KOPT-K1 (cell line): ENCODE measurements at regions not wholly inside any gene's neighbourhood (a gene's known extent, or its start where the extent isn't known, plus 50 kb on each side); places are given as distances from the start of the nearest gene placed in this dataset.
"Not testable (repeated sequence)": the region's sequence is repeated elsewhere in the genome, so short reads cannot be mapped to it uniquely, and the experiment has no call there.

Source experiments
- H3K27ac ChIP-seq: fragments of 200-600 bp; sonication (generic); 2 replicates; pipeline ENCODE4 v1.5.1; 2016; ENCODE audit warnings: antibody characterized with exemption, mild to moderate bottlenecking, low read depth, low read length; ENCODE audit not compliant: poor library complexity, severe bottlenecking
- H3K36me3 ChIP-seq: fragments of 200-600 bp; sonication (generic); 2 replicates; pipeline ENCODE4 v1.5.1; 2017; ENCODE audit warnings: antibody characterized with exemption, mild to moderate bottlenecking, low read length, moderate library complexity; ENCODE audit not compliant: insufficient read depth
- H3K9me3 ChIP-seq: fragments of 200-600 bp; sonication (generic); 2 replicates; pipeline ENCODE4 v1.5.1; 2017; ENCODE audit warnings: antibody characterized with exemption, low read length, mild to moderate bottlenecking; ENCODE audit not compliant: insufficient read depth, poor library complexity, severe bottlenecking

DNA sequence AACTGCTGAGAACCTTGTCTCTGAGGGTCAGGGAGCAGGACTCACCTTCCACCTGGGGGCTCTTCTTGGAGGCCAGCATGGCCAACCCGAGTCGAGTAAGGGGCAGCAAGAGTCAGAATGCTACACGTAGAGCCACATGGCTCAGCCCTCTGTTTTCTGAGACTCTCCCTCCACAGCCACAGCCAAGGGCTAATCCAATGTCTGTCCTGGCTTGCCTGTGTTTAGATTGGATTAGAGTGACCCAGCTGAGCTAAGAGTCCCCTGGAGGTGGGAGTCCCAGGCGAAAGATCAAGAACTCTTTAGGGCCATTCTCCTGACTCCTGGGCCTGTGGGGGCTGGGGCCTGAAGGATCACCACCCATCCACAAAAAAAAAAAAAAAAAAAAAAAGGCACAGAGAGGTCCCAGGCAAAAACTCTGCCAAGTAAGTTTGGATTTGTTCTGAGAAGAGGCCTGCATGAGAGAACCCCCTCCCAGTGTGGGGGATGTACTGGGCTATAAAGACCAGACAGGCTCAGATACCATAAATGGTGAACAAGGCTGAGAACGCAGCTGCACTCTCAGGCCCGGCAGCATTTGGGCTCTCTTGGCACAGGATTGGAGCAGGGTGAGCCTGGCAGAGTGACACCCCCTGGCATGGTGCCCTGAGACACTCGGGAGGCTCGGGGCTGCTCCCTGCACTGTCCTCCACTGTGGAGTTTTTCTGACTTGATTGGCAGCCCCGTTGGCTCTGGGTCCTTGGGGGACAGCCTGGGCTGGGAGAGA is 88.0 kb upstream of the OSBPL11 start:
- H3K36me3 ChIP-seq: no peaks in the 10 kb centered on the region
- H3K9me3 ChIP-seq: no peaks in the 10 kb centered on the region
- no peak overlapping the region for H3K27ac ChIP-seq

DNA sequence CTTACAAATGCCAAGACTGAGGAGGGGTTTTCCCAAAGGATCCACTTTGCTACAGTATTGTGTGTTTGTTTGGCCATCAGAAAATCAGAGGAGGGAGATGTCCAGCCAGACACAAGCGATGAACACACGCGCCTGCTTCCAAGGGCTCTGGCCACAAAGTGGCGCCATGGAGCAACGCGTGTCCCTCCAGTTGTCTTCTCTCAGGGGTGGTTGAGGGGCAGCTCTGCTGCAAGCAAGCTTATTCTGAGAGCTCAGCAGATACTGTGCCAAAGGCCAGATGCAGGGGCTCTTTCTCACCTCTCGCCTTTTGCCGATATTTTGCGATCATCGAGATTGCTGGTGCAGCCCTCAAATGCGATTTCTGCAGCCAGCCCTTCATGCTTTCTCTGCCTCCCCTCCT is 88.9 kb upstream of the OSBPL11 start:
- H3K27ac ChIP-seq: no peak overlapping the region
- no peaks in the 10 kb centered on the region for H3K9me3 ChIP-seq
- no peaks in the 10 kb centered on the region for H3K36me3 ChIP-seq

DNA sequence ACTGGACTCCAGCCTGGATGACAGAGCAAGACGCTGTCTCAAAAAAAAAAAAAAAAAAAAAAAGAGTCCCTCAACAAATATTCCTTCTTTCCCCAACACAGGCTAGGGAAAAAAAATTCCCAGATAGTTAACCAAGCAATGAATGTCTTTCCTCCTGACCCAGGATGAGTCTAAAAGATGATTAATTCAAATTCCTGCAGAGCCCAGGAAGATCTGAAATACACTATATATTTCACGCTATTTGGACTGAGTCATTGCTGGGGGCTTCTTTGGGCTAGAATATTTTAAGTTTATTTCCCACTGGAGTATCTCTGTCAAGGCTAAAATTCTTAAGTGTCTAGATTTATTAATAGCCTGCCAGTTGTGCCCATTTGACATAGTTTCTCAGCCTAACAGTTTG is 90.4 kb upstream of the OSBPL11 start:
- not testable (repeated sequence) for H3K9me3 ChIP-seq, H3K36me3 ChIP-seq, H3K27ac ChIP-seq

DNA sequence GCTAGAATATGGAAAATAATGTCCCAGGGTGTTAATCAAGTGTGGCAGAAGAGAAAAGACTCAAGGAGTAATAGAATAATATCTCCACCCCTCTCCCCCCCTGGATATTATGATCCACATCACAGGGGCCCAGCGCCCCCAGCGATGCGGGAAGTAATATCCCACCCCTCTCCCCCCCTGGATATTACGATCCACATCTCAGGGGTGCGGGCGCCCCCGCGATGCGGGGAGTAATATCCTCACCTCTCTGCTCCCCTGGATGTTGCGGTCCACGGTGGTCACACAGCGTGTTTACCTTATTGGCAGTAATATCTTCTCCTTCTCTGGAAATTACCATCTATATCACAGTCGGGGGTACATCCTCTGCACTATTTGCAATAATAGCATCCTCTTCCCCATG is 97.1 kb upstream of the OSBPL11 start:
- Histone ChIP-seq H3K36me3 (no peaks in the 10 kb centered on the region), H3K9me3 (no peaks in the 10 kb centered on the region), H3K27ac (no peak overlapping the region)

DNA sequence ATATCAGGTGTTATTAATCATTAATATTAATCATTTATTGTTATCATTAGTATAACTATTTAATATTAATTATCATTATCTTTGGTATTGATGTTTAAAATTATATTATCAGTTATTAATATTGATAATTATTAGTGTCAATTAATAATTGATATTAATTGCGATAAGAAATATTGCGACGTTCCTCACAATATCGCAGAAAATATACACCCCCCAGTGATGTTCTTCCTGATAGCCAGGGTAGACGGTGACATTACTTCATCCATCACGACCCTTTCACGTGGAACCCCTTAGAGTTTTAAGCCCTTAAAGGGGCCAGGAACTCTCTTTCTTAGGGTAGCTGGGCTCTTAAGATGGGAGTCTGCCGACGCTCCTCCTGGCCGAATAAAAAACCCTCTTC is 98.6 kb upstream of the OSBPL11 start:
- Histone ChIP-seq H3K27ac (no peak overlapping the region), H3K9me3 (no peaks in the 10 kb centered on the region), H3K36me3 (no peaks in the 10 kb centered on the region)

DNA sequence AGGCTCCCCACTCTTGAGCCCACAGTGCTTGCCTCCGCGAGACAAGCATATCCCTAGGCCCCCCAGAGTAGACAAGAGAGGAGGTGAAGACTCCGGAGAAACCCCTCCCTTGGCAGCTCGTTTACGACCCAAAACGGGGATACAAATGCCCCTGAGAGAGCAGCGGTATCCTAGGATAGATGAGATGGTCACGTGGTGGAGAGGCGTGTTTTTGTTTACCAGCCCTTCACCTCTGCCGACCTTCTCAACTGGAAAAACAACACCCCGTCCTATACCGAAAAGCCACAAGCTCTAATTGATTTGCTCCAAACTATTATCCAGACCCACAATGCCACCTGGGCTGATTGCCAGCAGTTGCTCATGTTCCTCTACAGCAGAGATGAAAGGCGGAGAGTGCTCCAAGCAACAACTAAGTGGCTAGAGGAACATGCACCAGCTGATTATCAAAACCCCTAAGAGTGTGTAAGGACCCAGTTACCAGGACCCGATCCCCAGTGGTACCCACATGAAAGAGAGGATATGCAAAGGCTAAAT is 99.5 kb upstream of the OSBPL11 start:
- Histone ChIP-seq H3K36me3 (no peaks in the 10 kb centered on the region), H3K9me3 (no peaks in the 10 kb centered on the region), H3K27ac (no peak overlapping the region)

DNA sequence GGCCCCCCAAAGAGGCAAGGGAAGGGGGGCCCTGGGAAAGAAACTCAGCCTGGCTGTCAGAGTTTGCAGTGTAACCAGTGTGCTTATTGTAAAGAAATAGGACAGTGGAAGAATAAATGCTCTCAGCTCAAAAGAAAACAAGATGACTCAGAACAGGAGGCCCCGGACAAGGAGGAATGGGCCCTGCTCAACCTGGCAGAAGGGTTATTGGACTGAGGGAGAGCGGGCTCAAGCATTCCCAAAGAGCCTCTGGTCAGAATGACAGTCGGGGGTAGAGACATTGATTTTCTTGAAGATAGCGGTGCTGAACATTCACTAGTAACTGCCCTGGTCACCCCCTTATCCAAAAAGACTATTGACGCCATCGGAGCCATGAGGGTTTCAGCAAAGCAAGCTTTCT is 100.4 kb upstream of the OSBPL11 start:
- no peaks in the 10 kb centered on the region for H3K36me3 ChIP-seq
- no peak overlapping the region for H3K27ac ChIP-seq
- H3K9me3 ChIP-seq: no peaks in the 10 kb centered on the region

DNA sequence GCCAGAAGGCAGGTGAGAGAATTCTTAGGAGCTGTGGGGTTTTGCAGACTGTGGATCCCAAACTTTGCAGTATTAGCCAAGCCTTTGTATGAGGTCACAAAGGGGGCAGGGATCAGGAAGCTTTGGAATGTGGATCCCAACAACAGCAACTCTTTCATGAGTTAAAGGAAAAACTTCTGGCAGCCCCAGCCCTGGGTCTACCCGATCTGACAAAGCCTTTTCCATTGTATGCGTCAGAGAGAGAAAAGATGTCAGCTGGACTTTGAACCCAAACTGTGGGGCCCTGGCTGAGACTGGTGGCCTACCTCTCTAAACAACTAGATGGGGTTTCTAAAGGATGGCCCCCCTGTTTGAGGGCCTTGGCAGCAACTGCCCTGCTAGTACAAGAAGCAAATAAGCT is 101.8 kb upstream of the OSBPL11 start:
- not testable (repeated sequence) for H3K27ac ChIP-seq, H3K36me3 ChIP-seq, H3K9me3 ChIP-seq

DNA sequence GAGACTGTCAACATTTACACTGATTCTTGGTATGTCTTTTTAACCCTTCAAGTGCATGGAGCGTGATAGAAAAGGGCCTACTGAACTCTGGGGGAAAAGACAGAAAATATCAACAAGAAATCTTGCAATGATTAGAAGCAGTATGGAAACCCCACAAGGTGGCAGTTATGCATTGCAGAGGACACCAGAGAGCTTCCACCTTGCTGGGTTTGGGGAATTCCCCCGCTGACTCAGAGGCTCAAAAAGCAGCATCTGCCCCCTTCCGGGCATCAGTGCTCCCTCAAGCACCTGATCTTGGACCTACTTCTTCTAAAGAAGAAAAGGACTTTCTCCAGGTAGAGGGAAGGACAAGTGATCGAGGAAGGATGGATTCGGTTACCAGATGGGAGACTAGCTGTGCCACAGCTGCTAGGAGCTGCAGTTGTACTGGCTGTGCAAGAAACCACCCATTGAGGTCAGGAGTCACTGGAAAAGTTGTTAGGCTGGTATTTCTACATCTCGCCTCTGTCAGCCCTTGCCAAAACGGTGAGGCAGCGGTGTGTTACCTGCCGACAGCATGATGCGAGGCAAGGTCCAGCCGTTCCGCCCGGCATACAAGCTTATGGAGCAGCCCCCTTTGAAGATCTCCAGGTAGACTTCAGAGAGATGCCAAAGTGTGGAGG is 102.8 kb upstream of the OSBPL11 start:
- H3K27ac ChIP-seq, H3K9me3 ChIP-seq, H3K36me3 ChIP-seq: not testable (repeated sequence)

DNA sequence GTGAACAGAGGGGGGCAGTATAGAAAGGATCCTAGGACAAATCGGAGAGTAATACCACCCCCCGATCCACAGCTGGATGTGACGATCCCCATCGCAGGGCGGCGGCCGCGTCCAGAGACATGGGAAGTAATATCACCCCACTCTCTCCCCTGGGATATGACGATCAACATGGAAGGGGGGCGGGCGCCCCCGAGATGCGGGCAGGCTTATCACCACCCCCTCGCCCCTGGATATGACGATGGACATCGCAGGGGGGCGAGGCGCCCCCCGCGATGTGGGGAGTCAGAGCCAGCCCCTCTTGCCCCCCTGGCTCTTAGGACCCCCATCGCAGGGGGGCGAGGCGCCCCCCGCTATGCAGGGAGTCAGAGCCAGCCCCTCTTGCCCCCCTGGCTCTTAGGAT is 120.4 kb upstream of the OSBPL11 start:
- Histone ChIP-seq H3K27ac (no peak overlapping the region), H3K9me3 (no peaks in the 10 kb centered on the region), H3K36me3 (no peaks in the 10 kb centered on the region)

DNA sequence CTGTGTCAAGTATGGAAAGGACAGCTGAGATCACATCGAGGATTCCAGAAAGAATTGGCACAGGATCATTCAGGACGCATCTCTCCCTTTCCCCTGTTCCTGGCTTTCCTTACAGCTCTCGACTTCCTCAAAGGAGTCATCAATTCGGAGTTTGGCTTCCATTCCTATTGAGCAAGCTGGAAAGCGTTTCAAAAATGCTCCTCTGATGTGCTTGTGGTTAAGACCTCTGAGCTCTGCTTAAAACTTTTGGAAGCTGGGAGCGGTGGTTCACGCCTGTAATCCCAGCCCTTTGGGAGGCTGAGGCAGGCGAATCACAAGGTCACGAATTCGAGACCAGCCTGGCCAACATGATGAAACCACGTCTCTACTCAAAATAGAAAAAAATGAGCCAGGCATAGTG is 136.9 kb upstream of the OSBPL11 start:
- not testable (repeated sequence) for H3K36me3 ChIP-seq, H3K27ac ChIP-seq, H3K9me3 ChIP-seq

DNA sequence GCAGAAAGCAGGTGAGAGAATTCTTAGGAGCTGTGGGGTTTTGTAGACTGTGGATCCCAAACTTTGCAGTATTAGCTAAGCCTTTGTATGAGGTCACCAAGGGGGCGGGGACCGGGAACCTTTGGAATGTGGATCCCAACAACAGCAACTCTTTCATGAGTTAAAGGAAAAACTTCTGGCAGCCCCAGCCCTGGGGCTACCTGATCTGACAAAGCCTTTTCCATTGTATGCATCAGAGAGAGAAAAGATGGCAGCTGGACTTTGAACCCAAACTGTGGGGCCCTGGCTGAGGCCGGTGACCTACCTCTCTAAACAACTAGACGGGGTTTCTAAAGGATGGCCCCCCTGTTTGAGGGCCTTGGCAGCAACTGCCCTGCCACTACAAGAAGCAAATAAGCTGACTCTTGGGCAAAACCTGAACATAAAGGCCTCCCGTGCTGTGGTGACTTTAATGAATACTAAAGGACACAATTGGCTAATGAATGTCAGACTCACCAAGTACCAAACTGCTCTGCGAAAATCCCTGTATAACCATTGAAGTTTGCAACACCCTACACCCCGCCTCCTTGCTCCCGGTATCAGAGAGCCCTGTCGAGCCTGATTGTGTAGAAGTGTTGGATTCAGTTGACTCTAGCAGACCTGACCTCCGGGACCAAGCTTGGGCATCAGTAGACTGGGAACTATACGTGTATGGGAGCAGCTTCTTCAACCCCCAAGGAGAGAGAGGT is 146.9 kb upstream of the OSBPL11 start:
- not testable (repeated sequence) for H3K27ac ChIP-seq, H3K9me3 ChIP-seq

DNA sequence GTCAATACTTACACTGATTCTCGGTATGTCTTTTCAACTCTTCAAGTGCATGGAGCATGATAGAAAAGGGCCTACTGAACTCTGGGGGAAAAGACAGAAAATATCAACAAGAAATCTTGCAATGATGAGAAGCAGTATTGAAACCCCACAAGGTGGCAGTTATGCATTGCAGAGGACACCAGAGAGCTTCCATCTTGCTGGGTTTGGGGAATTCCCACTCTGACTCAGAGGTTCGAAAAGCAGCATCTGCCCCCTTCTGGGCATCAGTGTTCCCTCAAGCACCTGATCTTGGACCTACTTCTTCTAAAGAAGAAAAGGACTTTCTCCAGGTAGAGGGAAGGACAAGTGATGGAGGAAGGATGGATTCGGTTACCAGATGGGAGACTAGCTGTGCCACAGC is 147.5 kb upstream of the OSBPL11 start:
- not testable (repeated sequence) for H3K9me3 ChIP-seq, H3K27ac ChIP-seq, H3K36me3 ChIP-seq

More for the DNA sequence above, 146.9 kb upstream of the OSBPL11 start:
- H3K36me3 ChIP-seq: not testable (repeated sequence)

DNA sequence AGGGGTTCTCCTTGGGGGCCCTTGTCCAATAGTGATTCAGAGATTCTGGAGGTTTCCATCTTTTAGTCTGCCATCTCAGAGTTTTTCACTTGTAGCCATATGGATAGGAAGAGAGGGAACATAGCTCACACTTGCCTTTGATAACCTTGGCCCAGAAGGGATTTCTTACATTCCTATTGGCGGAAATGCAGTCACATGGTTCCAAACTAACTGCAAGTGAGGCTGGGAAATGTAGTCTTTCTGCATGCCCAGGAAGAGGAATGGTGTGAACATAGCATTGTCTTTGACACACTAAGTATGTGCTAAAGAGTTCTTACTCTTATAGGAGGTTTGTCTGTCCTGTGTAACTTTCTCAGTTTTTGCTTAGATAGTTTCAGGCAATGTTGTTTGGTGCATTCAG is 161.8 kb upstream of the OSBPL11 start:
- not testable (repeated sequence) for H3K9me3 ChIP-seq, H3K27ac ChIP-seq, H3K36me3 ChIP-seq

DNA sequence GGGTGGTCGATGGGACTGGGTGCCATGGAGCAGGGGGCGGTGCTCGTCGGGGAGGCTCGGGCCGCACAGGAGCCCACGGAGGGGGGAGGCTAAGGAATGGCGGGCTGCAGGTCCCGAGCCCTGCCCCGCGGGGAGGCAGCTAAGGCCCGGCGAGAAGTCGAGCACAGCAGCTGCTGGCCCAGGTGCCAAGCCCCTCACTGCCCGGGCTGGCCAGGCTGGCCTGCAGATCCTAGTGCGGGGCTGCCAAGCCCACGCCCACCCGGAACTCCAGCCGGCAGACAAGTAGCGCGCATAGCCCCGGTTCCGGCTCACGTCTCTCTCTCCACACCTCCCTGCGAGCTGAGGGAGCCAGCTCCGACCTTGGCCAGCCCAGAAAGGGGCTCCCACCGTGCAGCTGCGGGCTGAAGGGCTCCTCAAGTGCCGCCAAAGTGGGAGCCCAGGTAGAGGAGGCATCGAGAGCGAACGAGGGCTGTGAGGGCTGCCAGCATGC is 163.4 kb upstream of the OSBPL11 start:
- H3K36me3 ChIP-seq, H3K9me3 ChIP-seq, H3K27ac ChIP-seq: not testable (repeated sequence)
